K562 (cell line): ENCODE measurements at regions not wholly inside any gene's neighbourhood (a gene's known extent, or its start where the extent isn't known, plus 50 kb on each side); places are given as distances from the start of the nearest gene placed in this dataset.

Experiments
- ATAC-seq: fragments of 200-7000 bp; cut with Tn5 transposase; 3 replicates; pipeline ENCODE4 v1.9.1; 2020; ENCODE audit warnings: moderate library complexity
- BruUV-seq: library from RNA; stranded (reverse); fragments of 400-500 nt; replicated peaks from 2 replicates; lab custom pipeline; 2021; lab: Mats Ljungman, UMichigan
- CTCF ChIA-PET: fragments of 300-600 bp; formaldehyde crosslinking; extraction: SDS; loops from one replicate; lab custom pipeline; 2021; ENCODE audit warnings: low intra/inter-chr PET ratio; lab: Yijun Ruan, JAX
- POLR2A ChIA-PET: fragments of 300-600, 350-650 bp; sonication (Branson Sonifier 250); formaldehyde crosslinking; extraction: SDS; loops from one replicate; lab custom pipeline; 2021; ENCODE audit warnings: antibody characterized with exemption, inconsistent platforms; lab: Yijun Ruan, JAX
- DNase-seq, 4 experiments: peaks; one replicate each; pipeline versions ENCODE4 v3.0.0 to v3.0.0-alpha.2; 2011 to 2018; ENCODE audit warnings: low spot score in 3 of 4, mixed read lengths in 3 of 4; ENCODE audit errors: extremely low read depth in 1 of 4
- FAIRE-seq: peaks from 2 replicates; lab custom pipeline; 2011; peaks lifted over from hg19 to GRCh38; lab: Jason Lieb, UNC
- H2AFZ ChIP-seq: 2 replicates; pipeline ENCODE4 v1.6.0; 2011; ENCODE audit warnings: low read depth, low read length, control low read depth, inconsistent platforms
- H3K27ac ChIP-seq: fragments of 200-600 bp; 3 replicates; pipeline ENCODE4 v1.8.0; 2011; ENCODE audit warnings: low read depth, mild to moderate bottlenecking, control low read depth, inconsistent platforms, low read length, moderate library complexity, mixed read lengths; ENCODE audit errors: extremely low read depth
- H3K27me3 ChIP-seq, 2 experiments: fragments of 300-600 bp in 1 of 2; 2 replicates in 1 of 2; 3 replicates in 1 of 2; pipeline versions ENCODE4 v1.6.0 to v1.8.0; 2011; ENCODE audit warnings: inconsistent platforms in 2 of 2, low read length in 2 of 2, mild to moderate bottlenecking in 1 of 2, mixed read lengths in 1 of 2, moderate library complexity in 1 of 2; ENCODE audit not compliant: control insufficient read depth in 2 of 2, insufficient read depth in 2 of 2
- H3K36me3 ChIP-seq: fragments of 300-600 bp; 3 replicates; pipeline ENCODE4 v1.8.0; 2011; ENCODE audit warnings: mild to moderate bottlenecking, low read length, inconsistent platforms; ENCODE audit not compliant: control insufficient read depth, insufficient read depth
- H3K4me1 ChIP-seq, 2 experiments: fragments of 200-600 bp in 1 of 2; replicated peaks in 1 of 2; 2 replicates in 1 of 2; 3 replicates in 1 of 2; pipeline versions ENCODE4 v1.5.1 to v1.8.0; 2011; ENCODE audit warnings: inconsistent platforms in 2 of 2, low read length in 2 of 2, mild to moderate bottlenecking in 1 of 2, mixed read lengths in 1 of 2, moderate library complexity in 1 of 2; ENCODE audit not compliant: control insufficient read depth in 2 of 2, insufficient read depth in 2 of 2
- H3K4me2 ChIP-seq: 2 replicates; pipeline ENCODE4 v1.6.1; 2011; ENCODE audit warnings: low read length, control low read depth, inconsistent platforms, mixed read lengths; ENCODE audit not compliant: insufficient read depth
- H3K4me3 ChIP-seq: fragments of 200-600 bp; sonication (generic), shearing (Covaris generic); 2 replicates; pipeline ENCODE4 v1.5.1; 2016; ENCODE audit warnings: control low read depth, inconsistent platforms
- H3K79me2 ChIP-seq: fragments of 200-600 bp; 3 replicates; pipeline ENCODE4 v1.8.0; 2011; ENCODE audit warnings: low read length, inconsistent platforms; ENCODE audit not compliant: control insufficient read depth, insufficient read depth
- H3K9ac ChIP-seq, 2 experiments: 2 replicates each; pipeline versions ENCODE4 v1.6.0 to v1.6.1; 2011; ENCODE audit warnings: low read depth in 2 of 2, low read length in 2 of 2, control low read depth in 1 of 2, inconsistent platforms in 1 of 2, mild to moderate bottlenecking in 1 of 2, mixed read lengths in 1 of 2; ENCODE audit not compliant: insufficient read depth in 1 of 2
- H3K9me1 ChIP-seq: one replicate; pipeline ENCODE4 v1.6.0; 2011; ENCODE audit warnings: inconsistent platforms, mild to moderate bottlenecking, low read length, moderate library complexity; ENCODE audit not compliant: control insufficient read depth, insufficient read depth
- H3K9me3 ChIP-seq: replicated peaks from 2 replicates; pipeline ENCODE4 v1.5.1; 2011; ENCODE audit warnings: low read depth, low read length, inconsistent platforms; ENCODE audit not compliant: control insufficient read depth, insufficient read depth
- H4K20me1 ChIP-seq: replicated peaks from 2 replicates; pipeline ENCODE4 v1.6.1; 2011; ENCODE audit warnings: low read length, inconsistent platforms, mixed read lengths; ENCODE audit not compliant: control insufficient read depth, insufficient read depth
- ADNP ChIP-seq: fragments of 200-800 bp; sonication (Bioruptor generic); IDR thresholded peaks from 2 replicates; pipeline ENCODE4 v1.6.1; 2016; ENCODE audit warnings: missing genetic modification characterization, missing compliant biosample characterization
- CBFB ChIP-seq: sonication (generic); formaldehyde crosslinking; IDR thresholded peaks from 2 replicates; pipeline ENCODE4 v1.4.0; 2020; ENCODE audit warnings: mild to moderate bottlenecking, missing genetic modification reagents
- CHCHD3 ChIP-seq: fragments of 250-450 bp; sonication (Bioruptor Pico); IDR thresholded peaks from 2 replicates; pipeline ENCODE4 v2.1.2; 2022; ENCODE audit warnings: mild to moderate bottlenecking
- CHD4 ChIP-seq: fragments of 200-600 bp; sonication (generic); IDR thresholded peaks from 3 replicates; pipeline ENCODE4 v1.6.1; 2012; ENCODE audit warnings: low read depth, mild to moderate bottlenecking, mixed read lengths, low read length, inconsistent platforms; ENCODE audit not compliant: insufficient read depth, insufficient replicate concordance, poor library complexity, severe bottlenecking
- CREM ChIP-seq: IDR thresholded peaks from 2 replicates; pipeline ENCODE4 v1.6.1; 2014; ENCODE audit warnings: antibody characterized with exemption, low read depth
- ESRRA ChIP-seq: fragments of 450-650 bp; IDR thresholded peaks from 2 replicates; pipeline ENCODE4 v1.6.1; 2014; ENCODE audit warnings: low read depth, mild to moderate bottlenecking, moderate library complexity, borderline replicate concordance
- EWSR1 ChIP-seq: fragments of 450-650 bp; IDR thresholded peaks from 2 replicates; pipeline ENCODE4 v1.6.1; 2018; ENCODE audit warnings: borderline replicate concordance, mild to moderate bottlenecking, low read depth, moderate library complexity; ENCODE audit not compliant: partially characterized antibody
- IFI16 ChIP-seq: fragments of 250-450 bp; sonication (Bioruptor Pico); IDR thresholded peaks from 2 replicates; pipeline ENCODE4 v2.1.2; 2022; ENCODE audit warnings: mild to moderate bottlenecking, inconsistent platforms
- JUND ChIP-seq, 2 experiments: IDR thresholded peaks; 2 replicates in 1 of 2; 3 replicates in 1 of 2; pipeline ENCODE4 v1.6.1; 2011; ENCODE audit warnings: borderline replicate concordance in 2 of 2, low read depth in 2 of 2, low read length in 2 of 2, improper control_type of control experiment in 1 of 2, missing biosample characterization in 1 of 2, missing genetic modification characterization in 1 of 2, missing genetic modification reagents in 1 of 2
- LCOR ChIP-seq: sonication (generic); formaldehyde crosslinking; IDR thresholded peaks from 2 replicates; pipeline ENCODE4 v1.8.0; 2022; ENCODE audit warnings: mild to moderate bottlenecking, missing genetic modification reagents
- MAFG ChIP-seq: fragments of 450-650 bp; conservative IDR thresholded peaks from 2 replicates; pipeline ENCODE4 v1.6.1; 2016; ENCODE audit warnings: missing genetic modification characterization, missing compliant biosample characterization
- RFX1 ChIP-seq: fragments of 450-650 bp; IDR thresholded peaks from 2 replicates; pipeline ENCODE4 v1.6.1; 2016; ENCODE audit warnings: mild to moderate bottlenecking, moderate library complexity
- SIN3B ChIP-seq: fragments of 450-650 bp; IDR thresholded peaks from 2 replicates; pipeline ENCODE4 v1.6.1; 2017; ENCODE audit warnings: low read depth, mild to moderate bottlenecking, moderate library complexity
- SRSF3 ChIP-seq: fragments of 200-400 bp; formaldehyde crosslinking; IDR thresholded peaks from 2 replicates; pipeline ENCODE4 v1.6.1; 2016; ENCODE audit warnings: mild to moderate bottlenecking, low read length, moderate library complexity; ENCODE audit not compliant: insufficient read depth
- U2AF1 ChIP-seq: fragments of 200-400 bp; formaldehyde crosslinking; optimal IDR thresholded peaks from 2 replicates; pipeline ENCODE3; 2017; ENCODE audit warnings: mild to moderate bottlenecking, low read depth, low read length, moderate library complexity
- ZNF12 ChIP-seq: sonication (generic); formaldehyde crosslinking; IDR thresholded peaks from 2 replicates; pipeline ENCODE4 v1.4.0; 2020; ENCODE audit warnings: mild to moderate bottlenecking, missing genetic modification reagents
- ZNF133 ChIP-seq: fragments of 250-450 bp; sonication (Bioruptor Pico); IDR thresholded peaks from 2 replicates; pipeline ENCODE4 v1.4.0; 2020; ENCODE audit warnings: mild to moderate bottlenecking
- WGBS: fragments of 100-300 bp; shearing (Covaris generic); methylation state at CpG from one replicate; pipeline ENCODE4 v1.1.6; 2016; ENCODE audit warnings: low coverage, mixed read lengths; ENCODE audit not compliant: insufficient coverage; ENCODE audit errors: missing lambda C conversion rate; 5-methylcytosine and 5-hydroxymethylcytosine counted together
- in situ Hi-C: fragments of 300-500 bp; cut with MboI; formaldehyde crosslinking; loops from 4 replicates; pipeline ENCODE4 v1.15.0; 2018; ENCODE audit warnings: inconsistent platforms, mixed read lengths
- intact Hi-C: fragments of 100-400 bp; cut with micrococcal nuclease; formaldehyde crosslinking; loops from 2 replicates; pipeline ENCODE4 v1.14.2; 2022
- TF ChIP-seq, protein P1 (sequence below): sonication (generic); formaldehyde crosslinking; IDR thresholded peaks from 2 replicates; pipeline ENCODE4 v1.8.1; 2023; ENCODE audit warnings: missing genetic modification reagents, mild to moderate bottlenecking, borderline replicate concordance

DNA sequence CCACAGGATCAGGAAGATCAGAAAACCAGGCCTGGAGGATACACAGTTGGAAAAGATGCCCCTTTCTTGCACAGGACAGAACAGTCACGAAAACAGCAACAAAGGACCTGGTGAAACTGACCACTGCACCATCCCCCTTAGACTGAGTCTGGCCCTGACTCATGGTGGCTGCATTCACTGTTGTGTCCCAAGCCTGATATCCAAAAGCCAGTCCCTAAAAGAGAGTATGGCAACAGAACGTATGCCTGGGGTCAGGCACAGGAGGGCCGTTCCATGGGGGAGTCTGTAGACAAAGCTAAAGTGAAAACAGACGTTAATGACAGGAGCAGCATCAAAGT is 301.1 kb upstream of the NBEA start:
- H3K9me1 ChIP-seq: no peaks in the 10 kb centered on the region
- H3K27me3 ChIP-seq: no peaks in the 10 kb centered on the region
- in situ Hi-C loops: no loop called here
- 0% methylated on average over 2 of the region's 4 CpGs for WGBS
- DNase-seq (no peak), ATAC-seq (no peak)
- POLR2A ChIA-PET: no interaction called here
- H3K9me3 ChIP-seq: no peaks in the 10 kb centered on the region
- H4K20me1 ChIP-seq: no peaks in the 10 kb centered on the region
- no peak overlapping the region for H3K27ac ChIP-seq
- TF ChIP-seq ESRRA (no peak), U2AF1 (no peak), IFI16 (CRISPR knock-in tag) (no peak), ZNF133 (CRISPR knock-in tag) (no peak), ADNP (tag) (no peak), CHCHD3 (CRISPR knock-in tag) (no peak), MAFG (tag) (no peak), SRSF3 (no peak), RFX1 (no peak), JUND (IDR thresholded peaks at IDR 0.05; ENCODE audit: borderline replicate concordance, low read depth, low read length) (no peak), JUND (tag; IDR thresholded peaks at IDR 0.05; ENCODE audit: borderline replicate concordance, low read depth, low read length) (no peak), CREM (no peak), LCOR (CRISPR knock-in tag) (no peak), ZNF12 (CRISPR knock-in tag) (no peak), SIN3B (no peak), EWSR1 (no peak), CBFB (CRISPR knock-in tag) (no peak), CHD4 (no peak)
- TF ChIP-seq, protein P1, sequence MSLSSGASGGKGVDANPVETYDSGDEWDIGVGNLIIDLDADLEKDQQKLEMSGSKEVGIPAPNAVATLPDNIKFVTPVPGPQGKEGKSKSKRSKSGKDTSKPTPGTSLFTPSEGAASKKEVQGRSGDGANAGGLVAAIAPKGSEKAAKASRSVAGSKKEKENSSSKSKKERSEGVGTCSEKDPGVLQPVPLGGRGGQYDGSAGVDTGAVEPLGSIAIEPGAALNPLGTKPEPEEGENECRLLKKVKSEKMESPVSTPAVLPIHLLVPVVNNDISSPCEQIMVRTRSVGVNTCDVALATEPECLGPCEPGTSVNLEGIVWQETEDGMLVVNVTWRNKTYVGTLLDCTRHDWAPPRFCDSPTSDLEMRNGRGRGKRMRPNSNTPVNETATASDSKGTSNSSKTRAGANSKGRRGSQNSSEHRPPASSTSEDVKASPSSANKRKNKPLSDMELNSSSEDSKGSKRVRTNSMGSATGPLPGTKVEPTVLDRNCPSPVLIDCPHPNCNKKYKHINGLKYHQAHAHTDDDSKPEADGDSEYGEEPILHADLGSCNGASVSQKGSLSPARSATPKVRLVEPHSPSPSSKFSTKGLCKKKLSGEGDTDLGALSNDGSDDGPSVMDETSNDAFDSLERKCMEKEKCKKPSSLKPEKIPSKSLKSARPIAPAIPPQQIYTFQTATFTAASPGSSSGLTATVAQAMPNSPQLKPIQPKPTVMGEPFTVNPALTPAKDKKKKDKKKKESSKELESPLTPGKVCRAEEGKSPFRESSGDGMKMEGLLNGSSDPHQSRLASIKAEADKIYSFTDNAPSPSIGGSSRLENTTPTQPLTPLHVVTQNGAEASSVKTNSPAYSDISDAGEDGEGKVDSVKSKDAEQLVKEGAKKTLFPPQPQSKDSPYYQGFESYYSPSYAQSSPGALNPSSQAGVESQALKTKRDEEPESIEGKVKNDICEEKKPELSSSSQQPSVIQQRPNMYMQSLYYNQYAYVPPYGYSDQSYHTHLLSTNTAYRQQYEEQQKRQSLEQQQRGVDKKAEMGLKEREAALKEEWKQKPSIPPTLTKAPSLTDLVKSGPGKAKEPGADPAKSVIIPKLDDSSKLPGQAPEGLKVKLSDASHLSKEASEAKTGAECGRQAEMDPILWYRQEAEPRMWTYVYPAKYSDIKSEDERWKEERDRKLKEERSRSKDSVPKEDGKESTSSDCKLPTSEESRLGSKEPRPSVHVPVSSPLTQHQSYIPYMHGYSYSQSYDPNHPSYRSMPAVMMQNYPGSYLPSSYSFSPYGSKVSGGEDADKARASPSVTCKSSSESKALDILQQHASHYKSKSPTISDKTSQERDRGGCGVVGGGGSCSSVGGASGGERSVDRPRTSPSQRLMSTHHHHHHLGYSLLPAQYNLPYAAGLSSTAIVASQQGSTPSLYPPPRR: no peak
- TF ChIP-seq, all 486 proteins: peak for 0
- Histone ChIP-seq H3K4me3 (no peak overlapping the region), H2AFZ (no peak overlapping the region), H3K4me1 (no peaks in the 10 kb centered on the region), H3K79me2 (no peaks in the 10 kb centered on the region), H3K36me3 (no peaks in the 10 kb centered on the region), H3K9ac (no peak overlapping the region), H3K4me2 (no peak overlapping the region)
- no peak for FAIRE-seq
- intact Hi-C loops: no loop called here
- no TSS peak for BruUV-seq
- CTCF ChIA-PET: no interaction called here
